ENCODE measurements at regions not wholly inside any gene's neighbourhood (a gene's known extent, or its start where the extent isn't known, plus 50 kb on each side); places are given as distances from the start of the nearest gene placed in this dataset.
"Not testable (repeated sequence)": the region's sequence is repeated elsewhere in the genome, so short reads cannot be mapped to it uniquely, and the experiment has no call there.

DNA sequence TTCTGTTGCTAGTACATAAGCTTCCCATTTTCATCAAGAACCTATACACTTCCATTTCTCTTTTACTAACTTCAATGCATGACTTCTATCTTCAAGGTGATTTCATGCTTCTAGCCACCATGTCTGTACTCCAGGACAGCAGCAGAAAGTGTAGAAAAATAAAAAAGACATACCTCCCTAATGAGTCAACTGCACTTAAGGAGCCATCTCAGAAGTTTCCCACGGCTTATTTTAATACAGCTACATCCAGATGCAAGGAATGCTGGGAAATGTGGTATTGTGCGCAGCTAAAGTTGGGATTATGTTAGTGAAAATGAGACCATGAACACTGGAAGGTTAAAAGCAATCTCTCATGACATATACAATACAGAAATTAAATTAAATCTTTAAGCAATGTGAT, 264.7 kb upstream of the ZNF322 start:
- DNase-seq; in situ Hi-C loops (cut with HindIII; ENCODE audit: low pct_ligation_motif_present, low pct_unique_long_range_greater_than_20kb, low sequenced_read_pairs): not testable (repeated sequence)

DNA sequence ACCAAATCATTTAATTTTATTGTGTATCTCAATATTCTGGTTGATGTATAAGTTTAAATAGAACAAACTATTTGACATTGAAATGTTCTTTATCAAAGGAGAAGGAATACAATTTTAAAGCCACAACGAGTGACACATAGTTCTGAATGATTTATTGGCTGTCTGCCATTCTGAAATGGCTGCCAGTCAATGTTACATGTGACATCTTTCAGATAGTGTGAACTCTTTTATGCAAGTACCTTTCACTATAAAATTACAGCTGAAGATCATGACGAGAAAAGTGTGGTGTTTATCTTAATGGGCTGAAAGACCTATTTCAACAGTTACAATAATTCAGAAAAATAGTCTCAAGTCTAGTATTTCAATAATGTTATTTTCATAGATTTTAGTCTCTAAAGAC, 268.6 kb upstream of the ZNF322 start:
- in situ Hi-C loops (cut with HindIII; ENCODE audit: low pct_ligation_motif_present, low pct_unique_long_range_greater_than_20kb, low sequenced_read_pairs); DNase-seq: not testable (repeated sequence)

DNA sequence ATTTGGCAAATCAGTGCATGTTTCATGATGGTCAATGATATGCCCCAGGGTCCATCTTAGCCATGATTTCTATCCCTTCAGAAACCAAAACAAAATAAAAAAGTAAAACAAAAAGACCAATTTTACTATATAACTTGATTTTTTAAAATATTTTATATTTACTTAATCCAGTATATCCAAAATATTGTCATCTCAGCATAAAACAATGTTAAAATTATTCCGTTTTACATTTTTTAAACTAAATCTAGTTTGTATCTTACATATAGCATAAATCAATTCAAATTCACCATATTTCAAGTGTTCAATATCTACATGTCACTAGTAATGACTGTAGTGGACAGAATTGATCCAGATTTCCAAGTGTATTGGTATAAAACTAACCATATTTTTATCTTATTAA, 277.7 kb upstream of the ZNF322 start:
- in situ Hi-C loops (cut with HindIII; ENCODE audit: low pct_ligation_motif_present, low pct_unique_long_range_greater_than_20kb, low sequenced_read_pairs); DNase-seq: not testable (repeated sequence)

DNA sequence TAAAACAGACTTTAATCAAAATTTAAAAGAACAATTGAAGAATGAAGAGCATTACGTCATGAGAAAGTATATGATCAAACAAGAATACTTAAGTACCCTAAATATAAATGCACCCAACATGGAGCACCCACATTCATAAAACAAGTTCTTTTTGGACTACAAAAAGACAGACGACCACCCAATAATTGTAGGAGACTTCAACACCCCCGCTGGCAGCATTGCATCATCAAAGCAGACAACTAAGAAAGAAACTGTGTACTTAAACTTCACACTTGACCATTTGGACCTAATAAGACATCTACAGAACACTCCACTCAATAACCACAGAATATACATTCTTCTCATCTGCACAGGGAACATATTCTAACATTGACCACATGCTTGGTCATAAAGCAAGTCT, 291.7 kb upstream of the ZNF322 start:
- DNase-seq; in situ Hi-C loops (cut with HindIII; ENCODE audit: low pct_ligation_motif_present, low pct_unique_long_range_greater_than_20kb, low sequenced_read_pairs): not testable (repeated sequence)

DNA sequence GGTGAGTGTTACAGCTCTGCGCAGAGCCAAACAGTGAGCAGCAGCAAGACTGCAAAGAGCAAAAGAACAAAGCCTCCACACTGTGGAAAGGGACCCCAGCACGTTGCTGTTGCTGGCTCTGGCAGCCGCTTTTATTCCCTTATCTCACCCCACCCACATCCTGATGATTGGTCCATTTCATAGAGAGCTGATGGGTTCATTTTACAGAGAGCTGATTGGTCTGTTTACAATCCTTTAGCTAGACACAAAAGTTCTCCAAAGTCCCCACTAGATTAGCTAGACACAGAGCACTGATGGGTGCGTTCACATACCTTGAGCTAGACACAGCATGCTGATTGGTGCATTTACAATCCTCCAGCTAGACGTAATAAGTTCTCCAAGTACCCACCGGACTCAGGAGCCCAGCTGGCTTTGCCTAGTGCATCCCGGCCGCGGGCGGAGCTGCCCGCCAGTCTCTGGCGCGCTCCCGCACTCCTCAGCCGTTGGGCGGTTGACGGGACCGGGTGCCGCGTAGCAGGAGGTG, 291.4 kb upstream of the PRSS16 start:
- peak; percentile 86 for DNase-seq
- in situ Hi-C loops (cut with HindIII; ENCODE audit: low pct_ligation_motif_present, low pct_unique_long_range_greater_than_20kb, low sequenced_read_pairs) = not testable (repeated sequence)

DNA sequence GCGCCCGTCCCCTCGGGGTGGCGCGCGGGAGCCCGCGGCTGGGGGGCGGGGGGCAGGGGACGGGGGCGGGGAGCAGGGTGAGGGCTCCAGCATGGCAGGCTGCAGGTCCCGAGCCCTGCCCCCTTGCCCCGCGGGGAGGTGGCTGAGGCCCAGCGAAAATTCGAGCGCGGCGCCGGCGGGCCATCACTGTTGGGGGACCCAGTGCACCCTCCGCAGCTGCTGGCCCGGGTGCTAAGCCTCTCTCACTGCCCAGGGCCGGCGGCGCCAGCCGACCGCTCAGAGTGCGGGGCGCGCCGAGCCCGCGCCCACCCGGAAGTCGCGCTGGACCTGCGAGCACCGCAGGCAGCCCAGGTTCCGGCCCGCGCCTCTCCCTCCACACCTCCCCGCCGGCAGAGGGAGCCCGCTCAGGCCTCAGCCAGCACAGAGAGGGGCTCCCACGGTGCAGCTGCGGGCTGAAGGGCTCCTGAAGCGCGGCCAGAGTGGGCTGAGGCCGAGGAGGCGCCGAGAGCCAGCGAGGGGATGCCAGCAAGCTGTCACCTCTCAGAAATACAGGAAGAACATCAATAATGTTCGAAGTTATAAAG, 290.8 kb upstream of the PRSS16 start:
- in situ Hi-C loops (cut with HindIII; ENCODE audit: low pct_ligation_motif_present, low pct_unique_long_range_greater_than_20kb, low sequenced_read_pairs) = not testable (repeated sequence)
- DNase-seq = peak; percentile 64

DNA sequence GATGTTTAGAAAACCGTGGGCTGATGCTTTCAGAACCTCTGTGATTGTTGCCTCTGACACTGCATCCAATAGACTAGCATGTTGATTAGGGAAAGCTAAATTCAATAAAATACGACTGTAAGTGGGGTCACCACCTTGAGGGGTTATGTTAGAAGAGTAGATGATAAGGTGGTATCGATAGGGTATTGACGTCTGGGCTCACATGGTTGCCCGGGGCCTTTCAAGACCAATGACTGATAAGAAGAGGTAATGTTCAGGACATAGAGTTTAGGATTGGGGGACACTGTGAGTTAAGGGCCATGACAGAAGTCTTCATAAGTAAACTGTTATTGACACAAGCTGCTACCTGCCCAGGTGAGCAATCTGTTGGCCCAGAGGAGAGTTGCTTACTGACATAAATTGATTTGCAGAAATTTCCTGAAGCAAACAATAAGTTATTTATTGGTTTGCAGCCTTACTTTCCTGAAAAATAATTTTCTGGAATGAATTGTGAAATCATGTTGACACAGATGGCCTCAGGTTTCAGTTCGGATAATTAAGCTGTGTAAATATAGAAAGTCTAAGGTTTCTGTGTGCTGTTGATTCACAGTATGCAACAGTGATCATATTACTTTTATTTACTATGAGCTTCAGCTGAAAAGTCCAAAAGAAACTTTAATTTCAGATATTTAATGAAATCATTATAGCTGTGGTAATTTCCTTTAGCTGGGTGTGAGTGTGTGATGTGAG, 289.9 kb upstream of the PRSS16 start:
- DNase-seq = peak; percentile 1

DNA sequence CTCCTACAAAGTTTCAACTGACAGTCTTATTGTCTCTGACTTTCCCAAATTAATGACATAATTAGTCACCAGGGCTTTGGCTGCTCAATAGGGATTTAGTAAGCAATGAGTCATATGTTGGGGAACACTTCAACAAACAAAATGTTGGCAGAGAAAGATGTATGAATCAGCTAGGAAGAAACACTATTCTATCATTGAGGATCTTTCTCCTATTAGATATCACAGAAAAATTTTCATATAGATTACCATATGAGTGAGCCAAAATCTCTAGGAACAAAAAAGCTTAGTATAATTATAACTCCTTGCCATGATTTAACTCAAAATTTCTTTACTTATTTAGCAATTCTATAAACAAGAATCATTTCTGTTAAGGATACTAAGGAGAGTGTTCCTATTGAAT, 286.3 kb upstream of the PRSS16 start:
- in situ Hi-C loops (cut with HindIII; ENCODE audit: low pct_ligation_motif_present, low pct_unique_long_range_greater_than_20kb, low sequenced_read_pairs); DNase-seq: not testable (repeated sequence)

More for the DNA sequence above, 289.9 kb upstream of the PRSS16 start:
- in situ Hi-C loops (cut with HindIII; ENCODE audit: low pct_ligation_motif_present, low pct_unique_long_range_greater_than_20kb, low sequenced_read_pairs) = not testable (repeated sequence)

DNA sequence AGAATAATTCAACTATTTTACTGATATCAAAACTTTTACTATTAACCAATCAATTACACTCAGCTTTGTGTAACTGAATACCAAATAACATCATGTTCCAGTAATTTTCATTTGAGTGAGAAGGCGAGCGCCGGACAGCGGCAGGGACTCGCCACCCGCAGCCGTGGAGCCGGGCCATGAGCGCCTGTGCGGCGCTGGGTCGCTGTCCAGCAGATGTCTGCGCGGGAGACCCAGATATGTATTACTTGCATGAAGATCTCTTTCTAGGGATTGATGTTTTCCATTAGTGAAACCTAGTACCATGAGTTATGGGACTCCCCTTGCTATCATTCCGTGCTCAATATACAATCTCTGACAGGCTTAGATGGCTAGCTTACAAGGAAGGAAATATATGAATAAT, 245.1 kb upstream of the PRSS16 start:
- DNase-seq = no peak
- in situ Hi-C loops (cut with HindIII; ENCODE audit: low pct_ligation_motif_present, low pct_unique_long_range_greater_than_20kb, low sequenced_read_pairs) = no loop called here

DNA sequence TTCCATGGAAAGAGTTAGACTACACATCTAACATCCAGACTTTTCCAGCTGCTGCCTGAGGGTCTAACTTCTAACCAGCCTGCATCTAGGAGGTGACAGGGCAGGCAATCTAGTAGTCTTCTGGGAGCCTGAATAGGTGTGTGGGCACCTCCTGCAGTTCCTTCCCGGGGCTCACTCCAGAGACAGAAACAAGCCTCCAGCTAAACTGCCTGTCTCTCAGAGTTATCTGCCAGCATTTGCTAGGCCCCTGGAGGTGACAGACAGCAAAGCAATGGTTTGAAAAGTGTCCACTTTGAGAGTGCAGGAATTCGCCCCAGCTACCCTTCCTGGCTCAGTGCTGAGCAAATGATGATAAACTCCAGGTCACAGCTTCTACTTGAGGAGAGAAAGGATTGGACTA, 240.5 kb upstream of the PRSS16 start:
- in situ Hi-C loops (cut with HindIII; ENCODE audit: low pct_ligation_motif_present, low pct_unique_long_range_greater_than_20kb, low sequenced_read_pairs) = no loop called here

DNA sequence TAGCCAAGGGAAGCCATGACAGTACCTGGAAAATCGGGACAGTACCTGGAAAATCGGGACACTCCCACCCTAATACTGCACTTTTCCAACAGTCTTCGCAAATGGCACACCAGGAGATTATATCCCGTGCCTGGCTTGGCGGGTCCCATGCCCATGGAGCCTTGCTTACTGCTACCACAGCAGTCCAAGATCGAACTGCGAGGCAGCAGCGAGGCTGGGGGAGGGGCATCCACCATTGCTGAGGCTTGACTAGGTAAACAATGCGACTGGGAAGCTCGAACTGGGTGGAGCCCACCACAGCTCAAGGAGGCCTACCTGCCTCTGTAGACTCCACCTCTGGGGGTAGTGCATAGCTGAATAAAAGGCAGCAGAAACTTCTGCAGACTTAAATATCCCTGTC, 238.9 kb upstream of the PRSS16 start:
- DNase-seq; in situ Hi-C loops (cut with HindIII; ENCODE audit: low pct_ligation_motif_present, low pct_unique_long_range_greater_than_20kb, low sequenced_read_pairs): not testable (repeated sequence)

More for the DNA sequence above, 240.5 kb upstream of the PRSS16 start:
- no peak for DNase-seq

DNA sequence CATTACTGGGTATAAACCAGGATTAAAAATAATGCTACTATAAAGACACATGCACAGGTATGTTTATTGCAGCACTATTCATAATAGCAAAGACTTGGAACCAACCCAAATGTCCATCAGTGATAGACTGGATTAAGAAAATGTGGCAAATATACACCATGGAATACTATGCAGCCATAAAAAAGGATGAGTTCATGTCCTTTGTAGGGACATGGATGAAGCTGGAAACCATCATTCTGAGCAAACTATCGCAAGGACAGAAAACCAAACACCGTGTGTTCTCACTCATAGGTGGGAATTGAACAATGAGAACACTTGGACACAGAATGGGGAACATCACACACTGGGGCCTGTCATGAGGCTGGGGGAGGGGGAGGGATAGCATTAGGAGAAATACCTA, 233.4 kb upstream of the PRSS16 start:
- in situ Hi-C loops (cut with HindIII; ENCODE audit: low pct_ligation_motif_present, low pct_unique_long_range_greater_than_20kb, low sequenced_read_pairs); DNase-seq: not testable (repeated sequence)

DNA sequence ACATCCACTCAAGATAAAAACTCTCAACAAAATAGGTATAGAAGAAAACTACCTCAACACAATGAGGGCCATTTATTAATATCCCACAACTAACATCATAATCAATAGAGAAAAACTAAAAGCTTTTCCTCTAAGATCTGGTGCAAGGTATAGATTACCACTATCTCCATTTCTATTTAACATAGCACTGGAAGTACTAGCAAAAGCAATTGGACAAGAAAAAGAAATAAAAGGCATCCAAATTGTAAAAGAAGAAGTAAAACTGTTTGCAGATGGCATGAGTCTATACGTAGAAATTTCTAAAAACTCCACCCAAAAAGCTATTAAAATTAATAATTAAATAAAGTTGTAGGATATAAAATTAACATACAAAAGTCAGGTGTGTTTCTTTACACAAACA, 230.8 kb upstream of the PRSS16 start:
- in situ Hi-C loops (cut with HindIII; ENCODE audit: low pct_ligation_motif_present, low pct_unique_long_range_greater_than_20kb, low sequenced_read_pairs) = no loop called here
- no peak for DNase-seq

DNA sequence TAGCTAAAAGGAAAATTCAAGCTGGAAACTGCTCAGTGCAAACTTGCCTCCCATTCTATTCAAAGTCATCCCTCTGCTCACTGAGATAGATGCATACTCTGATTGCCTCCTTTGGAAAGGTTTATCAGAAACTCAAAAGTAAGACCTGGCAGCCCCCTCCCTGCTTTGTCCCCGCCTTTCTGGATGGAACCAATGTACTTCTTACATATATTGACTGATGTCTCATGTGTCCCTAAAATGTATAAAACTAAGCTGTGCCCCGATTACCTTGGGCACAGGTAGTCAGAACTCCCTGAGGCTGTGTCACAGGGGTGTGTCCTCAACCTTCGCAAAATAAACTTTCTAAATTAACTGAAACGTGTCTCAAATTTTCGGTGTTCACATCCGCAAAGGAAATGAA, 229.1 kb upstream of the PRSS16 start:
- DNase-seq; in situ Hi-C loops (cut with HindIII; ENCODE audit: low pct_ligation_motif_present, low pct_unique_long_range_greater_than_20kb, low sequenced_read_pairs): not testable (repeated sequence)

DNA sequence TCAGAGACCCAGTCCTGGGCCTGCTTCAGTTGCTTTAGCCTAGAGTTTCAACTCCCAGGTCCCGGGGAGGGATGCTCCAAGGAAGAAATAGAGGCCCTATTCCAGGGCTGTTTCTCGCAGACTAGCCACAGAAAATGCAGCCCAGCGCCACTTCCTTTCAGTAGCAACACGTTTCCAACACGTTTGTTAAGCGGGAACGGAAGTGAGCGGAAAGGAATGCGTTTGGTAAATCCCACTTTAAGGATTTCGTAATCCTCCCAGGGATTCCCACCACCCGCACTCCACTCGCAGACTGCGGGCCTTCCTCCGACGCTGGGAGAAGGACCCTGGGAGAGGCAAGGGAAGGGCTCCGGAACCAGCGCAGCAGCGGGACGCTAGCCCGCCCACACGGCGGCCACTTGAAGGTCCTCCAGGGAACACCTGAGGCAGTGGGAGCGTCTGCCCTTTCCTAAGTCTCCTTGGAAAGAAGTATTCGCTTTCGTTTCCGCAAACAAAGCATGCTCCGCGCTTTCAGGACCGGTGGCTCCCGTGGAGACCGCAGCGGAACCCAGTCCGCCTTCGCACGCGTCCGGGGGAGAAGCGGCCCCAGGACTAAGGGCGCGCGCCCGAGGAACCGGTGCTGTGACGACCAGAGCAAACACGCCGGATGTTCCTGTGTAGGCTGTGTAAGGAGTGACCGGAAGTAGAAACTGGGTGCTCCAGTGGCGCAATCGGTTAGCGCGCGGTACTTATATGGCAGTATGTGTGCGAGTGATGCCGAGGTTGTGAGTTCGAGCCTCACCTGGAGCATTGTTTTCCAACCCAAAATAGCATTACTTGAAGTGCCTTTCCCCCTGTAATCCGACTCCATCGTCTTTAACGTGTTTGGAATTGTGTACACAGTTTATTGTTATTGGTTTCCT, 227.6 kb upstream of the PRSS16 start:
- in situ Hi-C loops (cut with HindIII; ENCODE audit: low pct_ligation_motif_present, low pct_unique_long_range_greater_than_20kb, low sequenced_read_pairs) = no loop called here

DNA sequence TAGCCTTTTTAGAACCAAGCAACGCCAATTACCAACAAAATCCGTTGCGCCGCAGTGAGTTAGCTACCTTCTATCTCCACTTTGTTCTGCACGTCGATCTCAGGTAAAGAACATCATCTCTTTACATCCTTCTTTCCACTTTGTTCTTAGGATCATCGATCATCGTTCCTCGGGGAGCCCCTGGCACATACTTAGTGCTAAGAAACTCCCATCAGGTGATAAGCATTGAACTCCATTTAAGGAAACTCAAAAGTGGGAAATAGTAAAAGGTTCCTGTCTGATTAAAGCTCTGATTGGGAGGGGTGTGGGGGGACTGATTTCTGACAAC, 227.0 kb upstream of the PRSS16 start:
- DNase-seq = no peak
- in situ Hi-C loops (cut with HindIII; ENCODE audit: low pct_ligation_motif_present, low pct_unique_long_range_greater_than_20kb, low sequenced_read_pairs) = no loop called here

More for the DNA sequence above, 227.6 kb upstream of the PRSS16 start:
- peak; percentile 90 for DNase-seq

DNA sequence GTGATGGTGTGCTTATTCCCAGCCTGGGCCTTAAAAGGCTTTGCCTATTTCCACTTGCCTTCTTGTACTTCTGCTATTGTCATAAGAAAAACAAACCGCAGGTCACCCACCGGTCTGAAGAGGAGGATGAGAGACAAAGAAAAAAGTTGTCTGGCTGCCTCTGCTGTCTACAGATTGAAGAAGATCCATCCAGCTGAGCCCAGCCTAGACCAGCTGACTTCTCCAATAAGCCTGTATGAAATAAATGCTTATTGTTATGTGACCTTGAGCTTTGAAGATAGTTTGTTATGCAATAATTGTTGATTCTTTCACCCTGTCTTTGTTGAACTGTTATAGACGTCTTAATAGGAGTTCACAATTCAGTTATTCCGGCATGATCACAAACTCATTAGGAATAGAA, 223.8 kb upstream of the PRSS16 start:
- no peak for DNase-seq
- in situ Hi-C loops (cut with HindIII; ENCODE audit: low pct_ligation_motif_present, low pct_unique_long_range_greater_than_20kb, low sequenced_read_pairs) = no loop called here

DNA sequence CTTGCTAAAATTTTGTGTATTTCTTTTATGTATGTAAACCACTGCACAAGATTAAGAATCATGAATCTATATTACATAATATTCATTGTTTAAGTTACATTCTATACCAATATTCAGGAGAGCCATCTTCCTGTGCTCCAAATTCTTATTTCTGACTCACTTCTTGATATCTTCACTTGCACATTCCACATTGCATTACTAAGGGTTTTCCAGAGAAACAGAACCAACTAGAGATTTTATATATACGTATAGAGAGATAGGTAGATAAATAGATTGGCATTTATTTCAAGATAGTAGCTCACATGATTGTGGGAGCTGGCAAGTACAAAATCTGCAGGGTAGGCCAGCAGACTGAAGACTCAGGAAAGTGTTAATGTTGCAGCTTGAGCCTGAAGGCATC, 222.2 kb upstream of the PRSS16 start:
- DNase-seq = no peak
- in situ Hi-C loops (cut with HindIII; ENCODE audit: low pct_ligation_motif_present, low pct_unique_long_range_greater_than_20kb, low sequenced_read_pairs) = no loop called here

DNA sequence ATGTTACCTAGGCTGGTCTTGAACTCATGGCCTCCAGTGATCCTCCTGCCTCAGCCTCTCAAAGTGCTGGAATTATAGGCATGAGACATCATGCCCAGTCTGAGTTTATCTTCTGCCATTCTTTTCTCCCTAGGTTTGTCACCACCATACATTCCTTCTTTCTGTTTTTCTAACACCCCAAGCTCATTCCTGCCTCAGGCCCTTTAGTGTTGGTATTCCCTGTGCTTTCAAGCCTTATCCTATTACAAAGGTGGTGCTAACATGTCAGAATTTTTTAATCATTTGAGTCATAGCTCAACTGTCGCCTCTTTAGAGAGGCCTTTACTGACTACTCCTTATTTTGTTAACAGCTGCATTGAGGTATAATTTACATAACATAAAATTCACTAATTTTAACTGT, 221.1 kb upstream of the PRSS16 start:
- in situ Hi-C loops (cut with HindIII; ENCODE audit: low pct_ligation_motif_present, low pct_unique_long_range_greater_than_20kb, low sequenced_read_pairs) = no loop called here
- no peak for DNase-seq
